B cell (primary cell): ENCODE measurements at regions not wholly inside any gene's neighbourhood (a gene's known extent, or its start where the extent isn't known, plus 50 kb on each side); places are given as distances from the start of the nearest gene placed in this dataset.

Experiments
- ATAC-seq: fragments of 200-7000 bp; cut with Tn5 transposase; one replicate; pipeline ENCODE4 v1.10.0; 2021; ENCODE audit warnings: low read depth, mild to moderate bottlenecking, moderate number of reproducible peaks, moderate library complexity
- CTCF ChIA-PET: fragments of 350-600 bp; sonication (Branson Sonifier 250); formaldehyde crosslinking; loops from one replicate; lab custom pipeline; 2021; ENCODE audit warnings: antibody characterized with exemption, inconsistent platforms; lab: Charles Lee
- POLR2A ChIA-PET: fragments of 350-600 bp; sonication (Branson Sonifier 250); formaldehyde crosslinking; loops from one replicate; lab custom pipeline; 2021; ENCODE audit warnings: antibody characterized with exemption; lab: Charles Lee
- DNase-seq: peaks from one replicate; pipeline ENCODE4 v3.0.0; 2013
- H2AFZ ChIP-seq: 2 replicates; pipeline ENCODE4 v1.6.1; 2012; ENCODE audit warnings: mild to moderate bottlenecking, low read depth, low read length; ENCODE audit not compliant: insufficient read depth, poor library complexity, severe bottlenecking
- H3K27ac ChIP-seq, 2 donors: 1 replicate in 1 of 2; 2 replicates in 1 of 2; pipeline ENCODE4 v1.5.1; 2012 to 2013; ENCODE audit warnings: low read length in 2 of 2, mild to moderate bottlenecking in 2 of 2, moderate library complexity in 1 of 2
- H3K27me3 ChIP-seq, 4 experiments: fragments of 200-600 bp in 1 of 4; sonication (generic) in 1 of 4; replicated peaks in 1 of 4; 1 replicate in 2 of 4; 2 replicates in 2 of 4; pipeline versions ENCODE4 v1.6.1 to v1.7.0; 2013 to 2016; ENCODE audit warnings: low read length in 3 of 4, mild to moderate bottlenecking in 2 of 4, mixed read lengths in 1 of 4, moderate library complexity in 1 of 4; ENCODE audit not compliant: insufficient read depth in 4 of 4, control insufficient read depth in 3 of 4; ENCODE audit errors: control extremely low read depth in 1 of 4
- H3K36me3 ChIP-seq, 2 experiments: replicated peaks in 1 of 2; 1 replicate in 1 of 2; 2 replicates in 1 of 2; pipeline versions ENCODE4 v1.6.1 to v1.7.1; 2013; ENCODE audit warnings: low read length in 1 of 2; ENCODE audit not compliant: insufficient read depth in 2 of 2, control insufficient read depth in 1 of 2; ENCODE audit errors: control extremely low read depth in 1 of 2, extremely low read depth in 1 of 2
- H3K4me1 ChIP-seq, 2 donors: fragments of 200-600 bp in 1 of 2; sonication (generic) in 1 of 2; 1 replicate in 1 of 2; 2 replicates in 1 of 2; pipeline versions ENCODE4 v1.5.1 to v1.6.1; 2013 to 2017; ENCODE audit warnings: low read length in 2 of 2; ENCODE audit not compliant: control insufficient read depth in 2 of 2, insufficient read depth in 2 of 2
- H3K4me2 ChIP-seq: replicated peaks from 2 replicates; pipeline ENCODE3; 2012; ENCODE audit warnings: mild to moderate bottlenecking, low read depth, low read length; ENCODE audit not compliant: poor library complexity, severe bottlenecking
- H3K4me3 ChIP-seq, 5 experiments: fragments of 200-600 bp in 1 of 5; sonication (generic) in 1 of 5; 1 replicate in 3 of 5; 2 replicates in 2 of 5; pipeline versions ENCODE4 v1.5.1 to v1.7.0; 2011 to 2016; ENCODE audit warnings: low read length in 4 of 5, mild to moderate bottlenecking in 4 of 5, low read depth in 2 of 5, control low read depth in 1 of 5, moderate library complexity in 1 of 5; ENCODE audit not compliant: insufficient read depth in 1 of 5; ENCODE audit errors: control extremely low read depth in 1 of 5, extremely low read depth in 1 of 5
- H3K79me2 ChIP-seq: fragments of 200-600 bp; sonication (generic); one replicate; pipeline ENCODE4 v1.6.0; 2016; ENCODE audit warnings: low read length; ENCODE audit not compliant: control insufficient read depth, insufficient read depth
- H3K9ac ChIP-seq: fragments of 200-600 bp; sonication (generic); 2 replicates; pipeline ENCODE4 v1.6.1; 2017; ENCODE audit warnings: mild to moderate bottlenecking, low read length, moderate library complexity
- H3K9me3 ChIP-seq, 3 donors: one replicate each; pipeline versions ENCODE4 v1.6.1 to v1.7.1; 2013; ENCODE audit warnings: low read length in 2 of 3; ENCODE audit not compliant: control insufficient read depth in 2 of 3, insufficient read depth in 1 of 3; ENCODE audit errors: control extremely low read depth in 1 of 3
- H4K20me1 ChIP-seq: 2 replicates; pipeline ENCODE4 v1.6.0; 2012; ENCODE audit warnings: mild to moderate bottlenecking, low read length; ENCODE audit not compliant: insufficient read depth, control insufficient read depth, poor library complexity, severe bottlenecking
- H3K27ac Mint-ChIP-seq: one replicate; pipeline ENCODE4 v1.8.0; 2021; ENCODE audit warnings: mixed read lengths
- H3K27me3 Mint-ChIP-seq: one replicate; pipeline ENCODE4 v1.8.0; 2021; ENCODE audit warnings: mixed read lengths
- H3K4me1 Mint-ChIP-seq: one replicate; pipeline ENCODE4 v1.8.0; 2021; ENCODE audit warnings: mixed read lengths
- H3K4me3 Mint-ChIP-seq: one replicate; pipeline ENCODE4 v1.8.0; 2021; ENCODE audit warnings: mixed read lengths
- H3K9me3 Mint-ChIP-seq: one replicate; pipeline ENCODE4 v1.8.0; 2022; ENCODE audit warnings: mixed read lengths; ENCODE audit not compliant: insufficient read depth
- CTCF ChIP-seq: fragments of 200-600 bp; IDR thresholded peaks from one replicate; pipeline ENCODE4 v1.8.0; 2022; ENCODE audit warnings: antibody characterized with exemption, mild to moderate bottlenecking
- EZH2 ChIP-seq: IDR thresholded peaks from 2 replicates; pipeline ENCODE4 v1.6.1; 2012; ENCODE audit warnings: borderline replicate concordance, low read depth, mild to moderate bottlenecking, moderate library complexity, low read length; ENCODE audit not compliant: insufficient read depth, poor library complexity, severe bottlenecking
- WGBS: methylation state at CpG from one replicate; pipeline ENCODE4 v1.1.5; 2013; ENCODE audit warnings: missing lambda C conversion rate; ENCODE audit not compliant: insufficient coverage; 5-methylcytosine and 5-hydroxymethylcytosine counted together
- intact Hi-C: fragments of 100-400 bp; cut with micrococcal nuclease; formaldehyde crosslinking; loops from one replicate; pipeline ENCODE4 v1.10.0; 2022

- Mint-ChIP-seq H3K9me3 (no peaks in the 10 kb centered on the region), H3K27me3 (no peaks in the 10 kb centered on the region), H3K4me1 (no peaks in the 10 kb centered on the region), H3K4me3 (no peak overlapping the region), H3K27ac (no peak overlapping the region)
- POLR2A ChIA-PET = no interaction called here
- Histone ChIP-seq H3K9me3 (peaks cover 0 to 1% (median 0%) of the 10 kb centered on the region in 3 donors), H3K9ac (no peak overlapping the region), H3K4me1 (no peaks in the 10 kb centered on the region), H3K36me3 (no peaks in the 10 kb centered on the region), H3K27me3 (no peaks in the 10 kb centered on the region), H3K27ac (no peak overlapping the region), H3K4me3 (no peak overlapping the region), H3K79me2 (no peaks in the 10 kb centered on the region), H4K20me1 (no peaks in the 10 kb centered on the region), H2AFZ (no peak overlapping the region), H3K4me2 (no peak overlapping the region)
- no CpG with 5 or more reads among the region's 5 CpGs for WGBS
- ATAC-seq (no peak), DNase-seq (no peak)
- CTCF ChIA-PET = no interaction called here
- TF ChIP-seq EZH2 (no peak), CTCF (no peak)
- intact Hi-C loops = no loop called here
These were observed 123.3 kb upstream of the RAI2 start for GRCh38 chrX:17984415-17984814.

- Histone ChIP-seq H3K79me2 (no peaks in the 10 kb centered on the region), H4K20me1 (no peaks in the 10 kb centered on the region), H3K4me2 (no peak overlapping the region), H3K4me3 (no peak overlapping the region), H3K4me1 (no peaks in the 10 kb centered on the region), H3K27ac (no peak overlapping the region), H3K9me3 (peaks cover 0 to 1% (median 0%) of the 10 kb centered on the region in 3 donors), H3K9ac (no peak overlapping the region), H3K36me3 (no peaks in the 10 kb centered on the region), H3K27me3 (no peaks in the 10 kb centered on the region), H2AFZ (no peak overlapping the region)
- intact Hi-C loops = no loop called here
- no peak for DNase-seq
- Mint-ChIP-seq H3K27ac (no peak overlapping the region), H3K27me3 (no peaks in the 10 kb centered on the region), H3K4me1 (no peaks in the 10 kb centered on the region), H3K9me3 (no peaks in the 10 kb centered on the region), H3K4me3 (no peak overlapping the region)
- no peak for TF ChIP-seq EZH2
- no peak for TF ChIP-seq CTCF
- ChIA-PET CTCF (no interaction called here), POLR2A (no interaction called here)
- no peak for ATAC-seq
- no CpG with 5 or more reads among the region's 1 CpG for WGBS
These were observed 122.3 kb upstream of the RAI2 start for GRCh38 chrX:17983389-17983788.
